Esophagus (tissue), 2 donors: ENCODE measurements at regions not wholly inside any gene's neighbourhood (a gene's known extent, or its start where the extent isn't known, plus 50 kb on each side); places are given as distances from the start of the nearest gene placed in this dataset.
"Not testable (repeated sequence)": the region's sequence is repeated elsewhere in the genome, so short reads cannot be mapped to it uniquely, and the experiment has no call there.

Source experiments
- H3K27ac ChIP-seq, 2 donors: one replicate each; pipeline ENCODE4 v1.5.1; 2013; ENCODE audit warnings: low read depth in 2 of 2, mild to moderate bottlenecking in 2 of 2, inconsistent platforms in 1 of 2, low read length in 1 of 2, moderate library complexity in 1 of 2
- H3K27me3 ChIP-seq, 2 donors: one replicate each; pipeline ENCODE4 v1.6.1; 2013; ENCODE audit warnings: low read length in 2 of 2, control low read depth in 1 of 2, mild to moderate bottlenecking in 1 of 2; ENCODE audit not compliant: insufficient read depth in 2 of 2, control insufficient read depth in 1 of 2
- H3K36me3 ChIP-seq, 2 donors: one replicate each; pipeline ENCODE4 v1.6.1; 2013; ENCODE audit warnings: low read length in 1 of 2; ENCODE audit not compliant: control insufficient read depth in 2 of 2, insufficient read depth in 2 of 2
- H3K4me1 ChIP-seq, 2 donors: one replicate each; pipeline ENCODE4 v1.6.1; 2013; ENCODE audit warnings: low read length in 1 of 2; ENCODE audit not compliant: control insufficient read depth in 2 of 2, insufficient read depth in 2 of 2
- H3K4me3 ChIP-seq, 2 donors: one replicate each; pipeline ENCODE4 v1.5.1; 2013; ENCODE audit warnings: low read length in 2 of 2, mild to moderate bottlenecking in 2 of 2, low read depth in 1 of 2, moderate library complexity in 1 of 2
- H3K9me3 ChIP-seq, 2 donors: one replicate each; pipeline ENCODE4 v1.6.1; 2013; ENCODE audit warnings: mild to moderate bottlenecking in 2 of 2, low read depth in 1 of 2, low read length in 1 of 2, moderate library complexity in 1 of 2; ENCODE audit not compliant: control insufficient read depth in 2 of 2, insufficient read depth in 1 of 2
- WGBS, 2 donors: extraction: QIAGEN DNeasy Blood & Tissue Kit; methylation state at CpG; one replicate each; pipeline ENCODE4 v1.1.7; 2013; 5-methylcytosine and 5-hydroxymethylcytosine counted together
- donor health status: healthy with polysubstance abuse.
- donor health status: Bipolar disorder and iron deficiency.

- not testable (repeated sequence) for H3K36me3 ChIP-seq, H3K9me3 ChIP-seq, H3K27ac ChIP-seq, H3K4me3 ChIP-seq, H3K27me3 ChIP-seq, H3K4me1 ChIP-seq
- 86 to 88% methylated on average over 9 to 10 of the region's 10 CpGs for WGBS, 2 donors
Measured at GRCh38 chr17:27090450-27091042, 203.4 kb upstream of the WSB1 start.

DNA sequence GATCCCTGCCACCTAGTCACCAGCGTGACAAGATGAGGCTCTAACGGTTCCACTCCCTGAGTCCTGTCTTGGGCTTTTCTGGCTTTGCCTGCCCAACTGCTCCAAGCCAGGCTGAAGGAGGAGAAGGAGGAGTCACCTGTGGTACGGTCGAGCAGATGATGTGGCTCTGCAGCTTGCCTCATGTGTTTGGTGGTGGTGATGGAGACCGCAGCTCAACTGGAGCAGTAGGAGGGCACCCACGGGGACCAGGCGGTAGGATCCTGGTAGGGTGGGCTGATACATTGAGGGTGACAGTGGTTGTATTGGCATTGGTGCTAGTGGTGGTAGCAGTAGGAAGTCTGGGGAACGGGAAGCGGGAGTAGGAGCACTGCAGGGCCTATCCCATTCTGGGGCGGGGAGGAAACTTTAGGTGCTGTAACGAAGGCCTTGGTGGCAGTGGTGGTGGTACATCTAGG is 202.8 kb upstream of the WSB1 start:
- Histone ChIP-seq H3K4me1 (peaks cover 0 to 2% of the 10 kb centered on the region in 2 donors), H3K9me3 (peaks cover 3 to 5% of the 10 kb centered on the region in 2 donors), H3K27me3 (no peaks in the 10 kb centered on the region), H3K4me3 (no peak overlapping the region), H3K27ac (no peak overlapping the region), H3K36me3 (no peaks in the 10 kb centered on the region)
- WGBS, 2 donors: 82 to 88% methylated on average over 11 of the region's 11 CpGs

DNA sequence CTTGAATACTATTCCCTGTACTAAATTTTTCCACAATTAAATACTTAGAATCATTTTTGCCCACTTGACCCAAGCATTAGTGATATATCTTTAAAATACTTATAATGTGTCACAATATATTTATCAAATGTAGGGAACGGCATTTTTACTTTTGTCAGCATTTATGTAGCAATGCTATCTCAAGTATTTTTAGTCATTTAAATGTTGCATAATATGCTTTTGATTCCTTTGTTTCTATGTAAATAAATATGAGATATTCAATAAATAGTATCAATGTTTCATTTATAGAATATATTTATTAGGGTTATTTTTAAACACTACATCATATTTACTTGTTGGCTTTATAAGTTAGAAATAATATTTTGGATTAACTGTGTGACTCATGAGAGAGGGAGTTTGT is 199.7 kb upstream of the WSB1 start:
- 88 to 89% methylated on average over 1 of the region's 1 CpG for WGBS, 2 donors
- not testable (repeated sequence) for H3K4me1 ChIP-seq, H3K9me3 ChIP-seq, H3K27me3 ChIP-seq, H3K27ac ChIP-seq, H3K36me3 ChIP-seq, H3K4me3 ChIP-seq

DNA sequence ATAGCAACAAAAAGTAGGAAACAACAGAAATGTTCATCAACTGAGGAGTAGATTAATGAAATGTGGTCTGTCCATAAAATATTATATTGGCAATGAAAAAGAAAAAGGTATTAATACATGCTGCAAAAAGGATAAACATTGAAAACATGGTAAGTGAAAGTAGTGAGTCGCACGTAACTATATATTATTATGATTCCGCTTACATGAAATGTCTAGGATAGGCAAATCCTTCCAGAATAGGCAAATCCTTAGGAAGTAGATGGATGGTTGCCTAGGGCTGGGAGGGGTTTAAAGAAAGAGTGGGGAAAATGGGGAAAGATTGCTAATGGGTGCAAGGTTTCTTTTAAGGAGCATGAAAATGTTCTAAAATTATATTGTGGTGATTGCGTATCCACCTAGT is 198.1 kb upstream of the WSB1 start:
- H3K36me3 ChIP-seq, H3K4me3 ChIP-seq, H3K4me1 ChIP-seq, H3K9me3 ChIP-seq, H3K27ac ChIP-seq, H3K27me3 ChIP-seq: not testable (repeated sequence)
- 93 to 95% methylated on average over 4 of the region's 4 CpGs for WGBS, 2 donors

DNA sequence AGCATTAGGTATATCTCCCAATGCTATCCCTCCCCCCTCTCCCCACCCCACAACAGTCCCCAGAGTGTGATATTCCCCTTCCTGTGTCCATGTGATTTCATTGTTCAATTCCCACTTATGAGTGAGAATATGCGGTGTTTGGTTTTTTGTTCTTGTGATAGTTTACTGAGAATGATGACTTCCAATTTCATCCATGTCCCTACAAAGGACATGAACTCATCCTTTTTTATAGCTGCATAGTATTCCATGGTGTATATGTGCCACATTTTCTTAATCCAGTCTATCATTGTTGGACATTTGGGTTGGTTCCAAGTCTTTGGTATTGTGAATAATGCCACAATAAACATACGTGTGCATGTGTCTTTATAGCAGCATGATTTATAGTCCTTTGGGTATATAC is 194.6 kb upstream of the WSB1 start:
- H3K9me3 ChIP-seq, H3K36me3 ChIP-seq, H3K27me3 ChIP-seq, H3K27ac ChIP-seq, H3K4me3 ChIP-seq, H3K4me1 ChIP-seq: not testable (repeated sequence)
- WGBS, 2 donors: 80 to 83% methylated on average over 2 of the region's 2 CpGs

- not testable (repeated sequence) for H3K9me3 ChIP-seq, H3K36me3 ChIP-seq, H3K4me1 ChIP-seq, H3K27ac ChIP-seq, H3K4me3 ChIP-seq, H3K27me3 ChIP-seq
- 86 to 87% methylated on average over 25 to 31 of the region's 31 CpGs for WGBS, 2 donors
Measured at GRCh38 chr17:27104605-27105221, 189.2 kb upstream of the WSB1 start.

GRCh38 chr17:27105636-27106035 is 188.3 kb upstream of the WSB1 start:
- Histone ChIP-seq H3K9me3 (no peaks in the 10 kb centered on the region), H3K27ac (no peak overlapping the region), H3K36me3 (no peaks in the 10 kb centered on the region), H3K4me1 (no peaks in the 10 kb centered on the region), H3K4me3 (no peak overlapping the region), H3K27me3 (no peaks in the 10 kb centered on the region)
- 62 to 65% methylated on average over 3 of the region's 3 CpGs for WGBS, 2 donors

- Histone ChIP-seq H3K36me3 (no peaks in the 10 kb centered on the region), H3K9me3 (no peaks in the 10 kb centered on the region), H3K4me3 (no peak overlapping the region), H3K27ac (no peak overlapping the region), H3K27me3 (no peaks in the 10 kb centered on the region), H3K4me1 (no peaks in the 10 kb centered on the region)
- WGBS, 2 donors: 38 to 56% methylated on average over 2 of the region's 2 CpGs
Measured at GRCh38 chr17:27106347-27106981, 187.4 kb upstream of the WSB1 start.

- no peak overlapping the region for H3K27ac ChIP-seq
- no peaks in the 10 kb centered on the region for H3K4me1 ChIP-seq
- H3K36me3 ChIP-seq: no peaks in the 10 kb centered on the region
- H3K4me3 ChIP-seq: no peak overlapping the region
- H3K27me3 ChIP-seq: no peaks in the 10 kb centered on the region
- 62 to 63% methylated on average over 2 of the region's 2 CpGs for WGBS, 2 donors
- H3K9me3 ChIP-seq: no peaks in the 10 kb centered on the region
Measured at GRCh38 chr17:27106982-27107360, 186.9 kb upstream of the WSB1 start.
